A673 (cell line): ENCODE measurements at regions not wholly inside any gene's neighbourhood (a gene's known extent, or its start where the extent isn't known, plus 50 kb on each side); places are given as distances from the start of the nearest gene placed in this dataset.

Experiments used
- BruUV-seq: library from RNA; stranded (reverse); fragments of 400-500 nt; replicated peaks from 2 replicates; lab custom pipeline; 2021; lab: Mats Ljungman, UMichigan
- CTCF ChIA-PET: fragments of 300-600 bp; sonication (Branson Sonifier 250); formaldehyde crosslinking; loops from one replicate; lab custom pipeline; 2022; ENCODE audit warnings: antibody characterized with exemption; lab: Charles Lee
- POLR2A ChIA-PET: fragments of 300-600 bp; sonication (Branson Sonifier 250); formaldehyde crosslinking; loops from one replicate; lab custom pipeline; 2022; ENCODE audit warnings: antibody characterized with exemption; ENCODE audit not compliant: low non-redundant PET; lab: Charles Lee
- DNase-seq: peaks from one replicate; pipeline ENCODE4 v3.0.0-alpha.2; 2015; ENCODE audit warnings: low spot score
- H3K27ac ChIP-seq: fragments of 200-600 bp; sonication (generic); 2 replicates; pipeline ENCODE4 v1.5.1; 2016; ENCODE audit warnings: mixed run types, low read depth, mild to moderate bottlenecking, mixed read lengths, antibody characterized with exemption, low read length; ENCODE audit not compliant: poor library complexity, severe bottlenecking
- H3K27me3 ChIP-seq: fragments of 200-600 bp; sonication (generic); replicated peaks from 2 replicates; pipeline ENCODE4 v1.6.1; 2017; ENCODE audit warnings: mixed run types, low read depth, mild to moderate bottlenecking, mixed read lengths, antibody characterized with exemption, low read length; ENCODE audit not compliant: insufficient read depth, poor library complexity
- H3K36me3 ChIP-seq: fragments of 200-600 bp; sonication (generic); 2 replicates; pipeline ENCODE4 v1.6.1; 2016; ENCODE audit warnings: mixed run types, mild to moderate bottlenecking, mixed read lengths, antibody characterized with exemption, low read length; ENCODE audit not compliant: insufficient read depth, poor library complexity, severe bottlenecking
- H3K4me1 ChIP-seq: fragments of 200-600 bp; sonication (generic); 2 replicates; pipeline ENCODE4 v1.6.1; 2017; ENCODE audit warnings: mixed run types, mild to moderate bottlenecking, mixed read lengths, antibody characterized with exemption, low read length; ENCODE audit not compliant: insufficient read depth, poor library complexity, severe bottlenecking
- H3K4me3 ChIP-seq: fragments of 200-600 bp; sonication (generic); 2 replicates; pipeline ENCODE4 v1.5.1; 2016; ENCODE audit warnings: low read depth, mixed run types, mild to moderate bottlenecking, mixed read lengths, low read length; ENCODE audit not compliant: poor library complexity, severe bottlenecking
- H3K9me3 ChIP-seq: fragments of 200-600 bp; sonication (generic); 2 replicates; pipeline ENCODE4 v1.6.1; 2016; ENCODE audit warnings: mixed run types, low read depth, mild to moderate bottlenecking, mixed read lengths, antibody characterized with exemption, low read length; ENCODE audit not compliant: poor library complexity, severe bottlenecking
- EZH2 ChIP-seq: fragments of 200-600 bp; sonication (generic); IDR thresholded peaks from 2 replicates; pipeline ENCODE4 v1.6.1; 2017; ENCODE audit warnings: borderline replicate concordance, low read depth, mild to moderate bottlenecking, mixed read lengths, antibody characterized with exemption, low read length; ENCODE audit not compliant: poor library complexity, severe bottlenecking
- intact Hi-C: fragments of 100-400 bp; cut with micrococcal nuclease; formaldehyde crosslinking; loops from one replicate; pipeline ENCODE4 v1.10.0; 2022; ENCODE audit not compliant: unreplicated experiment
- TF ChIP-seq, protein P1 (sequence below): fragments of 300-800, 200-600 bp; sonication (generic); conservative IDR thresholded peaks from 2 replicates; pipeline ENCODE4 v1.5.1; 2017; ENCODE audit warnings: low read depth, mild to moderate bottlenecking, antibody characterized with exemption, low read length, moderate library complexity, mixed read lengths

DNA sequence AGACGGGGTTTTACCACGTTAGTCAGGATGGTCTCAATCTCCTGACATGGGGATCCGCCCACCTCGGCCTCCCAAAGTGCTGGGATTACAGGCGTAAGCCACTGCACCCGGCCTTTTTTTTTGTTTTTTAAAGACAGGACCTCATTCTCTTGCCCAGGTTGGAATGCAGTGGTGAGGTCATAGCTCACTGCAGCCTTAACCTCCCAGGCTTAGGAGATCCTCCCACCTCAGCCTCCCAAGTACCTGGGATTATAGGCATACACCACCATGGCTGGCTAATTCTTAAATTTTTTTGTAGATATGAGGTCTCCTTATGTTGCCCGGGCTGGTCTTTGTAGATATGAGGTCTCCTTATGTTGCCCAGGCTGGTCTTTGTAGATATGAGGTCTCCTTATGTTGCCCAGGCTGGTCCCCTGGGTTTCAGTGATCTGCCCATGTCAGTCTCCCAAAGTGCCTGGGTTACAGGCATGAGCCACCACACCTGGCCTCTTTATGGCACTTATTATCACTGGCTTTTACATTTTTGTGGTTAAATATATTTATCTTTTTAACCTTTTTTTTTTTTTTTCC lies 82.3 kb upstream of the RNU6-1 start:
- no peaks in the 10 kb centered on the region for H3K36me3 ChIP-seq
- no peak overlapping the region for H3K27ac ChIP-seq
- H3K4me3 ChIP-seq: no peak overlapping the region
- TF ChIP-seq EZH2: no peak
- TF ChIP-seq, protein P1, sequence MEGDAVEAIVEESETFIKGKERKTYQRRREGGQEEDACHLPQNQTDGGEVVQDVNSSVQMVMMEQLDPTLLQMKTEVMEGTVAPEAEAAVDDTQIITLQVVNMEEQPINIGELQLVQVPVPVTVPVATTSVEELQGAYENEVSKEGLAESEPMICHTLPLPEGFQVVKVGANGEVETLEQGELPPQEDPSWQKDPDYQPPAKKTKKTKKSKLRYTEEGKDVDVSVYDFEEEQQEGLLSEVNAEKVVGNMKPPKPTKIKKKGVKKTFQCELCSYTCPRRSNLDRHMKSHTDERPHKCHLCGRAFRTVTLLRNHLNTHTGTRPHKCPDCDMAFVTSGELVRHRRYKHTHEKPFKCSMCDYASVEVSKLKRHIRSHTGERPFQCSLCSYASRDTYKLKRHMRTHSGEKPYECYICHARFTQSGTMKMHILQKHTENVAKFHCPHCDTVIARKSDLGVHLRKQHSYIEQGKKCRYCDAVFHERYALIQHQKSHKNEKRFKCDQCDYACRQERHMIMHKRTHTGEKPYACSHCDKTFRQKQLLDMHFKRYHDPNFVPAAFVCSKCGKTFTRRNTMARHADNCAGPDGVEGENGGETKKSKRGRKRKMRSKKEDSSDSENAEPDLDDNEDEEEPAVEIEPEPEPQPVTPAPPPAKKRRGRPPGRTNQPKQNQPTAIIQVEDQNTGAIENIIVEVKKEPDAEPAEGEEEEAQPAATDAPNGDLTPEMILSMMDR: no peak
- ChIA-PET POLR2A (no interaction called here), CTCF (no interaction called here)
- no peak for DNase-seq
- peaks cover under 1% of the 10 kb centered on the region for H3K4me1 ChIP-seq
- no TSS peak for BruUV-seq
- intact Hi-C loops: no loop called here
- no peaks in the 10 kb centered on the region for H3K27me3 ChIP-seq
- H3K9me3 ChIP-seq: no peaks in the 10 kb centered on the region

DNA sequence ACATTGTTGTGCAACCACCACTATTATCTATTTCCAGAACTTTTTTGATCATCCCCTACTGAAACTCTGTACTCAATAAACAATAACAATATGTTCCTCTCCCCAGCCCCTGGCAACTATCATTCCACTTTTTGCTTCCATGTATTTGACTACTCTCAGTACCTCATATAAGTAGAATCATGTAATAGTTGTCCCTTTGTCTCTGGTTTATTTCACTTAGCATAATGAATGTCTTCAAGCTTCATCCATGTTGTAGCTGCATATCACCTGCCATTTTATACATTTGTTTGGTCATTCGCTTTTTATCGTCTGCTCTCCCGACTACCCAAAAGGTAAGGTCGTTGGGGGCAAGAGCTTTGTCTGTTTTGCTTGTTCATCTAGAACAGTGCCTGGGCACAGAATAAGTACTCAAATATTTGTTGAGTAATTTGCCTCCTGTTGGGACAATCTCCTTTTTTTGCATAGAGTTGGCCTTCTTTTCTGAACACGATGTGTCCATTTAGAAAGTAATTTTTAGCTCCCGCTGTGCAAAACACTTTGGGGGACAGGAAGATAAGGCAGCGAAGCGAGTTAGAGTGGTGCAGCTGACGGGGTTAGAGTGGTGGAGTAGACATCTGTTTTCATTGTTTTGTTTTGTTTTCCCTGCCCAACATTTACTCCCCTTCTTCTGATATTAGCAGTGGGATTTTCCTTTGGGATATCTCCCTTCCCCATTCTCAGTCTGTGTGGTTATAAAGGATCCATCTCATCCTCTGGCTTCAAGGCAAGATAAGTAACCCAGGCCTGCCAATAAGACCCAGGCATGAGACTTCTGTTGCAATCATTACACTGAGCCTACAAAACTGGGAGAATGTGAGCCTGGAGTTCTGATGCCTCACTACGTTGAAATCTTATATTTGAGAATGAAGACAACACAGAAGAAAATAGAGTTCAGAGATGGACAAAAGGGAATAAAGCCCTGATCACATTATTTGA lies 83.4 kb upstream of the RNU6-1 start:
- BruUV-seq: no TSS peak
- Histone ChIP-seq H3K9me3 (no peaks in the 10 kb centered on the region), H3K4me3 (no peak overlapping the region), H3K27me3 (no peaks in the 10 kb centered on the region), H3K4me1 (peaks cover 6% of the 10 kb centered on the region), H3K27ac (no peak overlapping the region), H3K36me3 (no peaks in the 10 kb centered on the region)
- intact Hi-C loops: no loop called here
- ChIA-PET POLR2A (no interaction called here), CTCF (no interaction called here)
- no peak for DNase-seq
- no peak for TF ChIP-seq EZH2
- TF ChIP-seq, protein P1: no peak

- intact Hi-C loops: no loop called here
- H3K27ac ChIP-seq: no peak overlapping the region
- ChIA-PET POLR2A (no interaction called here), CTCF (no interaction called here)
- H3K36me3 ChIP-seq: no peaks in the 10 kb centered on the region
- BruUV-seq: no TSS peak
- TF ChIP-seq EZH2: no peak
- TF ChIP-seq, protein P1: no peak
- no peak for DNase-seq
- H3K27me3 ChIP-seq: no peaks in the 10 kb centered on the region
- H3K4me1 ChIP-seq: peaks cover 6% of the 10 kb centered on the region
- no peaks in the 10 kb centered on the region for H3K9me3 ChIP-seq
- no peak overlapping the region for H3K4me3 ChIP-seq
Observed at GRCh38 chr15:67924359-67924974, 84.6 kb upstream of the RNU6-1 start.
